Tibial artery (tissue), 4 donors: ENCODE measurements at regions not wholly inside any gene's neighbourhood (a gene's known extent, or its start where the extent isn't known, plus 50 kb on each side); places are given as distances from the start of the nearest gene placed in this dataset.

Experiments used
- DNase-seq, 2 donors: peaks; one replicate each; pipeline ENCODE4 v3.0.0-alpha.2; 2019
- H3K27ac ChIP-seq, 2 donors: fragments of 200-600 bp; sonication (generic) in 1 of 2; 1 replicate in 1 of 2; 2 replicates in 1 of 2; pipeline ENCODE4 v1.5.1; 2018 to 2019; ENCODE audit warnings: mild to moderate bottlenecking in 1 of 2
- H3K27me3 ChIP-seq, 2 donors: fragments of 200-600 bp; sonication (generic) in 1 of 2; one replicate each; pipeline versions ENCODE4 v1.5.1 to v1.6.0; 2016 to 2019
- H3K36me3 ChIP-seq, 3 donors: fragments of 200-600 bp; sonication (generic) in 2 of 3; one replicate each; pipeline ENCODE4 v1.5.1; 2016 to 2019; ENCODE audit warnings: mild to moderate bottlenecking in 2 of 3
- H3K4me1 ChIP-seq, 4 donors: fragments of 200-600 bp; sonication (generic) in 2 of 4; 1 replicate in 3 of 4; 2 replicates in 1 of 4; pipeline ENCODE4 v1.5.1; 2016 to 2019
- H3K4me3 ChIP-seq, 2 donors: fragments of 200-600 bp; sonication (generic) in 1 of 2; 1 replicate in 1 of 2; 2 replicates in 1 of 2; pipeline ENCODE4 v1.5.1; 2018 to 2019; ENCODE audit warnings: mild to moderate bottlenecking in 2 of 2
- H3K9me3 ChIP-seq, 3 donors: fragments of 200-600 bp; sonication (generic) in 1 of 3; one replicate each; pipeline ENCODE4 v1.5.1; 2016 to 2019
- intact Hi-C: fragments of 100-400 bp; cut with DNase I; formaldehyde crosslinking; loops from one replicate; pipeline ENCODE4 v1.15.0; 2023; ENCODE audit warnings: low total_unique reads
- TF ChIP-seq, protein P1 (sequence below), 2 experiments: fragments of 200-600 bp in 1 of 2; fragments of 450-650 bp in 1 of 2; IDR thresholded peaks; one replicate each; pipeline ENCODE4 v1.5.1; 2017 to 2019; ENCODE audit warnings: antibody characterized with exemption in 2 of 2, mild to moderate bottlenecking in 1 of 2, moderate library complexity in 1 of 2

DNA sequence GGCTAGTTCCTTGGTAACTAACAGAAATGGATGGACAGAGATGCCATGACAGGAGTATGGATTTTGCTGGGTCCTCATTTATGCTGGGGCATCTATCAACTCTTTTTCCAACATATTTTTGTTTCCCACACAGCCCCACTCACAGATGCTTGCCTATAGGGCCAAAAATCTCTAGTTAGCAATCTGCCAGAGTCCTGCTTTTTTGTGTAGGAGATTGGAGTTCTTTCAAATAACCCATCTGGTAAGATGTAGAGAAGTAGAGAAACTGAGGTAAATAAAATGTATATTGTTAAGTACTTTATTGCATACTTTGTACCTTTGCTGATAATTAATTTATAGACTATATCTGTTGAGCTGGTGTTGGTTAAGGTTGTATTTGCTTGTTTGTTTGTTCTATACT is 456.5 kb upstream of the GOLIM4 start:
- TF ChIP-seq, protein P1, sequence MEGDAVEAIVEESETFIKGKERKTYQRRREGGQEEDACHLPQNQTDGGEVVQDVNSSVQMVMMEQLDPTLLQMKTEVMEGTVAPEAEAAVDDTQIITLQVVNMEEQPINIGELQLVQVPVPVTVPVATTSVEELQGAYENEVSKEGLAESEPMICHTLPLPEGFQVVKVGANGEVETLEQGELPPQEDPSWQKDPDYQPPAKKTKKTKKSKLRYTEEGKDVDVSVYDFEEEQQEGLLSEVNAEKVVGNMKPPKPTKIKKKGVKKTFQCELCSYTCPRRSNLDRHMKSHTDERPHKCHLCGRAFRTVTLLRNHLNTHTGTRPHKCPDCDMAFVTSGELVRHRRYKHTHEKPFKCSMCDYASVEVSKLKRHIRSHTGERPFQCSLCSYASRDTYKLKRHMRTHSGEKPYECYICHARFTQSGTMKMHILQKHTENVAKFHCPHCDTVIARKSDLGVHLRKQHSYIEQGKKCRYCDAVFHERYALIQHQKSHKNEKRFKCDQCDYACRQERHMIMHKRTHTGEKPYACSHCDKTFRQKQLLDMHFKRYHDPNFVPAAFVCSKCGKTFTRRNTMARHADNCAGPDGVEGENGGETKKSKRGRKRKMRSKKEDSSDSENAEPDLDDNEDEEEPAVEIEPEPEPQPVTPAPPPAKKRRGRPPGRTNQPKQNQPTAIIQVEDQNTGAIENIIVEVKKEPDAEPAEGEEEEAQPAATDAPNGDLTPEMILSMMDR (IDR thresholded peaks at IDR 0.05): no peak
- no peaks in the 10 kb centered on the region for H3K36me3 ChIP-seq
- H3K27ac ChIP-seq: no peak overlapping the region
- DNase-seq: no peak
- no peaks in the 10 kb centered on the region for H3K4me1 ChIP-seq
- intact Hi-C loops: no loop called here
- no peaks in the 10 kb centered on the region for H3K27me3 ChIP-seq
- no peaks in the 10 kb centered on the region for H3K9me3 ChIP-seq
- H3K4me3 ChIP-seq: no peak overlapping the region

DNA sequence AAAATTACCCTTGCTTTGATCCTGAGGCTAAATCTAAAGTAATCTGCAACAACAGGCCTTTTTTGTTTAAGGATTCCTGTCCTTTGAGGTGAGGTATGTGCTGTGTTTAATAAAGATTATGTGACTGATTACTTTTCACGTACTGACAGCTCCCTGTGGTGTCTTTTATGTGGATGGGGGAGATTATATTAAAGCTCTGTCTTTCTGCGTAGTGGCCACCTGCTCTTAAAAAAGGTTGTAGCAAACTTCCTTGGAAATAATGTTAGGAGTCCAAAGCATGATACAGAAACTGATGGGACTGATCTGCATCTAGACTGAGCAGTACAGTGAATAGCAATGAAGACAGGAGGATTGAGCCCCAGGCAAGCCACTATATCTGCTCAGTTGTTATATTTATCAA is 453.0 kb upstream of the GOLIM4 start:
- Histone ChIP-seq H3K9me3 (no peaks in the 10 kb centered on the region), H3K36me3 (no peaks in the 10 kb centered on the region), H3K4me1 (no peaks in the 10 kb centered on the region), H3K4me3 (no peak overlapping the region), H3K27ac (no peak overlapping the region), H3K27me3 (no peaks in the 10 kb centered on the region)
- intact Hi-C loops: no loop called here
- TF ChIP-seq, protein P1 (IDR thresholded peaks at IDR 0.05): no peak
- DNase-seq: no peak

DNA sequence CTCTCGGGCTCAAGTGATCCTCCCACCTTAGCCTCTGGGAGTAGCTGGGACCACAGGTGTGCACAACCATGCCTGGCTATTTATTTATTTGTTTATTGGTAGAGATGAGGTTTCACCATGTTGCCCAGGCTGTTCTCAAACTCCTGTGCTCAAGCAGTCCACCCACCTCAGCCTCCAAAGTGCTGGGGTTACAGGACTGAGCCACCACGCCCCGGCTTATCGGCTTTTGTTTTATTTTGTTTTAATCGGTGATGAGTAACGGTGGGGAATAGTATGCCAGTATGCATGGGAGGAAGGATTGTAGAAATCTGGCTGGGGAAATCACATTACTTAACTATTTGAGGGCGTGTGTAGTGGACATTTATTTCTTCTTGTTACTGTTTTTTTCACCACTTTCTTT is 451.0 kb upstream of the GOLIM4 start:
- intact Hi-C loops: no loop called here
- Histone ChIP-seq H3K9me3 (no peaks in the 10 kb centered on the region), H3K27me3 (no peaks in the 10 kb centered on the region), H3K4me1 (no peaks in the 10 kb centered on the region), H3K27ac (no peak overlapping the region), H3K36me3 (no peaks in the 10 kb centered on the region), H3K4me3 (no peak overlapping the region)
- DNase-seq: no peak
- TF ChIP-seq, protein P1 (IDR thresholded peaks at IDR 0.05): no peak

DNA sequence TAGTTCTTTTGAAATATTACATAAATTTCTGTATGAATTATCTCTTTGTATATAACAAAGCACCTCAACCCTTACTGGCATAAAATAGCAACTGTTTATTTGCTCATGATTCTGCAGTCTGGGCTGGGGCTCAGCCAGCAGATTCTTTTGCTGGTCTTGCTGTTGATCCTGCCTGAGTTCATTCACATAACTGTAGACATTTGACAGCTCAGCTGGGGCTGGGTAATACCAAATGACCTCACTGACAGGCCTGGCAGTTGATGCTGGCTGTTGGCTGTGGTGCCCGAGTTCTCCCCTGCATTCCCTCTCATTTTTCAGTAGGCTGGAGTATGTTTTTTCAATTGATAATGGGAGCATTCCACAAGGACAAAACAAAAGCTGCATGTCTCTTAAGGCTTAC is 449.9 kb upstream of the GOLIM4 start:
- intact Hi-C loops: no loop called here
- no peak overlapping the region for H3K27ac ChIP-seq
- no peaks in the 10 kb centered on the region for H3K9me3 ChIP-seq
- H3K4me3 ChIP-seq: no peak overlapping the region
- TF ChIP-seq, protein P1 (IDR thresholded peaks at IDR 0.05): no peak
- no peaks in the 10 kb centered on the region for H3K36me3 ChIP-seq
- H3K4me1 ChIP-seq: no peaks in the 10 kb centered on the region
- no peaks in the 10 kb centered on the region for H3K27me3 ChIP-seq
- DNase-seq: no peak

DNA sequence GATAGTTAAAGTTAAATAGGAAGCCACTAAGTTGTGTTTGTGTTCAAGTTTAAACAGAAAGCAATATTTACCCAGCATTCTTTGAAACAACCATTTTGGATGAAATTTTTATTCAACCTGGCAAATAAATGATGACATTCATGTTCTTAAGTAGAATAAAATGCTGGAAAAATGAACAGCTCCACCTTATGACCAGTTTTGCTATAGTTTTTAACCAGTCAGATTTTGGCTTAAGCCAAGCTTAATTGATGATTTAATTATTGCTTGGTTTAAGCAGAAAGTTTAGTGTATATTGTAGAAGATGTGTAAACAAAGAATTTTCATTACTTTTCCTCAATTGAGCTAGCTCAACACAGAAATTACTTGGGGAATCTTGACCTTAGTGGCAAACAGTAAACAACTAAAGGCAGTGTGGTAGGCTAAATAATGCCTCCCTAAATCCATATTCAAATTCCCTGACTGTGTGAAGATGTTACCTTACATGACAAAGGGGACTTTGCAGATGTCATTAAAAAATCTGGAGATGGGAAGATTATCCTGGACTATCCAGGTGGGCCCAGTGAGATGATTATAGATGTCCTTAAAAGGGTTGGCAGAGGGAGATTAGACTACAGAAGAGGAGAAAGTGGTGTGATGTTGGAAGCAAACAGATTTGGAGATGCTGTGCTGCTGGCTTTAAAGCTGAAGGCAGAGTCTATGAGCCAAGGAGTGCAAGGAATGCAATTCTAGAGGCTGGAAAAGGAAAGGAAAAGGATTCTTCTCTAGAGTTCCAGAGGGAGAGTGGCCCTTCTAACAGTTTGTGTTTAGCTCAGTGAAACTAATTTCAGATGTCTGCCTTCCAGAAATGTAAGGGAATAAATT is 448.6 kb upstream of the GOLIM4 start:
- DNase-seq: no peak
- TF ChIP-seq, protein P1 (IDR thresholded peaks at IDR 0.05): no peak
- Histone ChIP-seq H3K4me3 (no peak overlapping the region), H3K9me3 (no peaks in the 10 kb centered on the region), H3K36me3 (no peaks in the 10 kb centered on the region), H3K27me3 (no peaks in the 10 kb centered on the region), H3K4me1 (no peaks in the 10 kb centered on the region), H3K27ac (no peak overlapping the region)
- intact Hi-C loops: no loop called here
